CD4-positive, alpha-beta T cell (primary cell): ENCODE measurements at regions not wholly inside any gene's neighbourhood (a gene's known extent, or its start where the extent isn't known, plus 50 kb on each side); places are given as distances from the start of the nearest gene placed in this dataset.
"Not testable (repeated sequence)": the region's sequence is repeated elsewhere in the genome, so short reads cannot be mapped to it uniquely, and the experiment has no call there.

ENCODE experiments used
- ATAC-seq: fragments of 200-7000 bp; cut with Tn5 transposase; one replicate; pipeline ENCODE4 v1.10.0; 2022; ENCODE audit warnings: mild to moderate bottlenecking; ENCODE audit not compliant: poor library complexity
- CTCF ChIA-PET: fragments of 350-600 bp; sonication (Branson Sonifier 250); formaldehyde crosslinking; loops from one replicate; lab custom pipeline; 2021; ENCODE audit warnings: antibody characterized with exemption, inconsistent platforms; lab: Charles Lee
- POLR2A ChIA-PET: fragments of 350-600 bp; sonication (Branson Sonifier 250); formaldehyde crosslinking; loops from one replicate; lab custom pipeline; 2021; ENCODE audit warnings: antibody characterized with exemption, inconsistent platforms; lab: Charles Lee
- DNase-seq, 14 experiments: peaks; one replicate each; pipeline ENCODE4 v3.0.0-alpha.2; 2013 to 2020; ENCODE audit warnings: mixed read lengths in 2 of 14
- H3K27ac ChIP-seq, 2 donors: one replicate each; pipeline versions ENCODE4 v1.5.1 to v1.7.0; 2013; ENCODE audit warnings: low read length in 2 of 2, low read depth in 1 of 2, mild to moderate bottlenecking in 1 of 2
- H3K27me3 ChIP-seq, 2 experiments: 1 replicate in 1 of 2; 2 replicates in 1 of 2; pipeline versions ENCODE4 v1.6.1 to v1.7.0; 2013; ENCODE audit warnings: low read length in 2 of 2, control low read depth in 1 of 2, mild to moderate bottlenecking in 1 of 2, moderate library complexity in 1 of 2; ENCODE audit not compliant: insufficient read depth in 2 of 2, control insufficient read depth in 1 of 2
- H3K36me3 ChIP-seq: one replicate; pipeline ENCODE4 v1.6.1; 2013; ENCODE audit warnings: low read length, control low read depth; ENCODE audit not compliant: insufficient read depth
- H3K4me1 ChIP-seq: one replicate; pipeline ENCODE4 v1.6.1; 2013; ENCODE audit warnings: low read length, control low read depth; ENCODE audit not compliant: insufficient read depth
- H3K4me3 ChIP-seq: one replicate; pipeline ENCODE4 v1.5.1; 2013; ENCODE audit warnings: mild to moderate bottlenecking, low read length, moderate library complexity
- H3K9me3 ChIP-seq, 2 experiments: 1 replicate in 1 of 2; 2 replicates in 1 of 2; pipeline versions ENCODE4 v1.6.1 to v1.7.0; 2013; ENCODE audit warnings: low read length in 2 of 2, mild to moderate bottlenecking in 2 of 2, control low read depth in 1 of 2, moderate library complexity in 1 of 2; ENCODE audit not compliant: control insufficient read depth in 1 of 2, insufficient read depth in 1 of 2
- H3K27ac Mint-ChIP-seq: one replicate; pipeline ENCODE4 v1.8.0; 2020; ENCODE audit warnings: mixed read lengths
- H3K27me3 Mint-ChIP-seq: one replicate; pipeline ENCODE4 v1.8.0; 2021; ENCODE audit warnings: mixed read lengths
- H3K36me3 Mint-ChIP-seq: one replicate; pipeline ENCODE4 v1.8.0; 2021; ENCODE audit warnings: low read depth, mixed read lengths
- H3K4me1 Mint-ChIP-seq: one replicate; pipeline ENCODE4 v1.8.0; 2021; ENCODE audit warnings: low read depth, mixed read lengths
- H3K4me3 Mint-ChIP-seq: one replicate; pipeline ENCODE4 v1.8.0; 2020; ENCODE audit warnings: mild to moderate bottlenecking, mixed read lengths
- H3K9me3 Mint-ChIP-seq: one replicate; pipeline ENCODE4 v1.8.0; 2020; ENCODE audit warnings: mixed read lengths
- intact Hi-C, 2 experiments: fragments of 100-400 bp; cut with DNase I in 1 of 2; cut with micrococcal nuclease in 1 of 2; formaldehyde crosslinking; loops; one replicate each; pipeline versions ENCODE4 v1.15.1 to v1.9.0; 2023 to 2025; cut with DNase I, micrococcal nuclease
- TF ChIP-seq, protein P1 (sequence below): fragments of 200-600 bp; IDR thresholded peaks from one replicate; pipeline ENCODE4 v1.8.0; 2022; ENCODE audit warnings: antibody characterized with exemption, mild to moderate bottlenecking

DNA sequence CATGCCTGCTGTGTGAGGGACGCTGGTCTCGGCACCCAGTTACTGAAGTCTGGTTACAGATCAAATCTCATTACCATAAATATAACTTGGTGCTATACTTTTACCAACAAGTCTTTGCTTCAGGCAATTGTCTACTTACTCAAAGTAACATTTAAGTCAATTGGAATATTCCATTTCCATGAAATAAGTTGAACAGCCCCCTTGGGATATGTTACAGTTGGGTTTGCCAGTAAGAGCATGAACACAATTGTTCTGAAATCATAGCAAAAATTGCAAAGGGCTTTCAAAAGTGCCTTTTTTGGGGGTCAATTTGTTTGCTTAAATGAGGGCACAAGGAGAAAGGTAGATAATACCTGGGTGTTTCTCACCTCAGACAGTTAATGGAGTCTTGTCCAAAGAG is 170.9 kb upstream of the EXOC2 start:
- H3K4me3 ChIP-seq = no peak overlapping the region
- DNase-seq = no peak
- ATAC-seq = no peak
- TF ChIP-seq, protein P1, sequence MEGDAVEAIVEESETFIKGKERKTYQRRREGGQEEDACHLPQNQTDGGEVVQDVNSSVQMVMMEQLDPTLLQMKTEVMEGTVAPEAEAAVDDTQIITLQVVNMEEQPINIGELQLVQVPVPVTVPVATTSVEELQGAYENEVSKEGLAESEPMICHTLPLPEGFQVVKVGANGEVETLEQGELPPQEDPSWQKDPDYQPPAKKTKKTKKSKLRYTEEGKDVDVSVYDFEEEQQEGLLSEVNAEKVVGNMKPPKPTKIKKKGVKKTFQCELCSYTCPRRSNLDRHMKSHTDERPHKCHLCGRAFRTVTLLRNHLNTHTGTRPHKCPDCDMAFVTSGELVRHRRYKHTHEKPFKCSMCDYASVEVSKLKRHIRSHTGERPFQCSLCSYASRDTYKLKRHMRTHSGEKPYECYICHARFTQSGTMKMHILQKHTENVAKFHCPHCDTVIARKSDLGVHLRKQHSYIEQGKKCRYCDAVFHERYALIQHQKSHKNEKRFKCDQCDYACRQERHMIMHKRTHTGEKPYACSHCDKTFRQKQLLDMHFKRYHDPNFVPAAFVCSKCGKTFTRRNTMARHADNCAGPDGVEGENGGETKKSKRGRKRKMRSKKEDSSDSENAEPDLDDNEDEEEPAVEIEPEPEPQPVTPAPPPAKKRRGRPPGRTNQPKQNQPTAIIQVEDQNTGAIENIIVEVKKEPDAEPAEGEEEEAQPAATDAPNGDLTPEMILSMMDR = no peak
- H3K36me3 Mint-ChIP-seq = no peaks in the 10 kb centered on the region
- POLR2A ChIA-PET = no interaction called here
- intact Hi-C loops = no loop called here
- H3K9me3 ChIP-seq = peaks cover 0 to 11% of the 10 kb centered on the region in 2 experiments
- no peaks in the 10 kb centered on the region for H3K4me1 Mint-ChIP-seq
- H3K9me3 Mint-ChIP-seq = no peaks in the 10 kb centered on the region
- no peak overlapping the region for H3K27ac ChIP-seq
- no peaks in the 10 kb centered on the region for H3K36me3 ChIP-seq
- no peaks in the 10 kb centered on the region for H3K4me1 ChIP-seq
- H3K27ac Mint-ChIP-seq = no peak overlapping the region
- no peak overlapping the region for H3K4me3 Mint-ChIP-seq
- peaks cover 53% of the 10 kb centered on the region for H3K27me3 Mint-ChIP-seq
- CTCF ChIA-PET = no interaction called here
- peaks cover 23 to 24% of the 10 kb centered on the region in 2 experiments for H3K27me3 ChIP-seq

DNA sequence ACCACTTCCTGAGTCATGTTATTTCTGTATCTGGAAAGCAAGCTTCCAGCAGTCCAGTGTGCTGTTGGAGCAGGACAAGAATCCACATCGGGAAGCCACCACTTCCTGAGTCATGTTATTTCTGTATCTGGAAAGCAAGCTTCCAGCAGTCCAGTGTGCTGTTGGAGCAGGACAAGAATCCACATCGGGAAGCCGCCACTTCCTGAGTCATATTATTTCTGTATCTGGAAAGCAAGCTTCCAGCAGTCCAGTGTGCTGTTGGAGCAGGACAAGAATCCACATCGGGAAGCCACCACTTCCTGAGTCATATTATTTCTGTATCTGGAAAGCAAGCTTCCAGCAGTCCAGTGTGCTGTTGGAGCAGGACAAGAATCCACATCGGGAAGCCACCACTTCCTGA is 170.2 kb upstream of the EXOC2 start:
- H3K27me3 Mint-ChIP-seq = peaks cover 55% of the 10 kb centered on the region
- H3K4me3 Mint-ChIP-seq, H3K4me1 ChIP-seq, ATAC-seq, H3K9me3 Mint-ChIP-seq, H3K36me3 Mint-ChIP-seq, H3K4me3 ChIP-seq, H3K27ac Mint-ChIP-seq, H3K27ac ChIP-seq, DNase-seq, CTCF ChIA-PET, H3K4me1 Mint-ChIP-seq, POLR2A ChIA-PET, H3K36me3 ChIP-seq, intact Hi-C loops: not testable (repeated sequence)
- H3K9me3 ChIP-seq = peaks cover 0 to 11% of the 10 kb centered on the region in 2 experiments
- H3K27me3 ChIP-seq = peaks cover 16 to 22% of the 10 kb centered on the region in 2 experiments

DNA sequence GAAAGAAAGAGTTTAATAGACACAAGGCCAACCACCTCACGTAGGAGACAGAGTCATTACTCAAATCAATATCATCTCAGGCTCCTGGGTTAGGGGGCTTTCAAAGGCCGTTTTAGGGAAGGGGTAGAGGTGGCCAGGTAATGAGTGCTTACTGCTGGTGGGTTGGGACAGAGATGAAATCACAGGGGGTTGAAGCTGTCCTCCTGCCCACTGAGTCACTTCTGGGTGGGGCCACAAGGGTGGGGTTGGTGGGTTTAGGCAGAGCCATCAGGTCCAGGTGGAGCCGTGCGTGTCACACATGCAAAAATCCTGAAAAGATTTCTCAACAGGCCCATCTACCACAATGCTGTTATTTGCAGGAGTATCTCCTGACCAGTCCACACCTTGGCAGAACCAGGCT is 167.0 kb upstream of the EXOC2 start:
- no peak for ATAC-seq
- DNase-seq = no peak
- TF ChIP-seq, protein P1 = no peak
- no peaks in the 10 kb centered on the region for H3K4me1 ChIP-seq
- no peaks in the 10 kb centered on the region for H3K36me3 ChIP-seq
- Mint-ChIP-seq H3K9me3 (no peaks in the 10 kb centered on the region), H3K27me3 (peaks cover 55% of the 10 kb centered on the region), H3K36me3 (no peaks in the 10 kb centered on the region), H3K27ac (no peak overlapping the region), H3K4me1 (no peaks in the 10 kb centered on the region), H3K4me3 (no peak overlapping the region)
- intact Hi-C loops = no loop called here
- POLR2A ChIA-PET = no interaction called here
- CTCF ChIA-PET = interaction anchor here (0.7 kb wide), 1 partner anchor 31 kb away, joined by 3 read pairs; no protein-coding TSS in a partner anchor
- H3K27ac ChIP-seq = no peak overlapping the region
- no peak overlapping the region for H3K4me3 ChIP-seq
- H3K9me3 ChIP-seq = peaks cover 0 to 7% of the 10 kb centered on the region in 2 experiments
- peaks cover 9 to 18% of the 10 kb centered on the region in 2 experiments for H3K27me3 ChIP-seq

DNA sequence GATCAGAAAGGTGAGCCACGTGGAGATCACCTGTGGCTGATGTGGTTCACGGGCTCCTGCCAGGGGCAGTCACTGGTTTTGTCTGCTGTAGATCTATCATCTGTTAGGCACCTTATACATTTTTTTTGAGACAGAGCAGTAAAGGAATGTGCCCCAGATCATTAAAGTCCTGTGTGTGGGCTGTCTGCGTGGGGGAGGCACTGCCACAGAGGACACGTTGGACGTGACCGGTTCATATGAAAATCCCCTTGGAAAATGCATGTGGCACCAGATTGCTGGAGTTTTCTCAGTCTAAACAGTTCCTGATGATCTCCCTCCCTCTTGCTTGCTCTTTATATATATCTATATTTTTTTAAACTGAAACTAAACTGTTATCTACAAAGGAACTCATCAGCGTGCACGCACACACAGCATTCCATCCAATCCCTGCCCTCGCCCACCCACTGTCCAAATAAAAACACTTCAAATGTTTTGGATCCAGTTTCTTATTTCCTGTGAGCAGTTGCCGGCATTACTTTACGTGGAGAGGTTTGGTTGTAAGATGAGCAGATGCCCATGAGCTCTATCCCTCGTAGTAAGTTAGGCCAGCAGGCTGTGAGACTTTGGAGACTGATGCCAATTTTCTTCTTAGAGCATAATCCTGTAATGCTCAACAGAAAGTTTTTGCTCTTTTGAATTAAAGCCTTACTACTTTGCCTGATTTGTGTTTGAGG is 161.6 kb upstream of the EXOC2 start:
- TF ChIP-seq, protein P1 = no peak
- Histone ChIP-seq H3K27ac (no peak overlapping the region), H3K27me3 (no peaks in the 10 kb centered on the region), H3K36me3 (no peaks in the 10 kb centered on the region), H3K4me3 (no peak overlapping the region), H3K4me1 (no peaks in the 10 kb centered on the region), H3K9me3 (peaks cover 0 to 3% of the 10 kb centered on the region in 2 experiments)
- peaks cover 36% of the 10 kb centered on the region for H3K27me3 Mint-ChIP-seq
- no peak overlapping the region for H3K27ac Mint-ChIP-seq
- no peaks in the 10 kb centered on the region for H3K36me3 Mint-ChIP-seq
- H3K4me1 Mint-ChIP-seq = no peaks in the 10 kb centered on the region
- no peak overlapping the region for H3K4me3 Mint-ChIP-seq
- ChIA-PET POLR2A (no interaction called here), CTCF (no interaction called here)
- intact Hi-C loops = no loop called here
- ATAC-seq (no peak), DNase-seq (no peak)
- peaks cover 3% of the 10 kb centered on the region for H3K9me3 Mint-ChIP-seq

DNA sequence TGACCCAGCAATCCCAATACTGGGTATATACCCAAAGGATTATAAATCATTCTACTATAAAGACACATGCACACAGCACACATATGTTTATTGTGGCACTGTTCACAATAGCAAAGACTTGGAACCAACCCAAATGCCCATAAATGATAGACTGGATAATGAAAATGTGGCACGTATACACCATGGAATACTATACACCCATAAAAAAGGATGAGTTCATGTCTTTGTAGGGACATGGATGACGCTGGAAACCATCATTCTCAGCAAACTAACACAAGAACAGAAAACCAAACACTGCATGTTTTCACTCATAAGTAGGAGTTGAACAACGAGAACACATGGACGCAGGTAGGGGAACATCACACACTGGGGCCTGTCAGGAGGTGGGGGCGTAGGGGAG is 159.3 kb upstream of the EXOC2 start:
- not testable (repeated sequence) for H3K9me3 Mint-ChIP-seq
- peaks cover 33% of the 10 kb centered on the region for H3K27me3 Mint-ChIP-seq

More for the DNA sequence above, 159.3 kb upstream of the EXOC2 start:
- H3K27me3 ChIP-seq, DNase-seq, CTCF ChIA-PET, H3K36me3 Mint-ChIP-seq, intact Hi-C loops, H3K27ac ChIP-seq, H3K36me3 ChIP-seq, H3K9me3 ChIP-seq, POLR2A ChIA-PET, ATAC-seq, H3K4me1 ChIP-seq, H3K4me3 ChIP-seq, H3K4me3 Mint-ChIP-seq, H3K4me1 Mint-ChIP-seq, H3K27ac Mint-ChIP-seq: not testable (repeated sequence)
